ENCODE measurements at regions not wholly inside any gene's neighbourhood (a gene's known extent, or its start where the extent isn't known, plus 50 kb on each side); places are given as distances from the start of the nearest gene placed in this dataset.

- TF ChIP-seq EZH2phosphoT487 (IDR thresholded peaks at IDR 0.05; ENCODE audit: borderline replicate concordance, low read depth, low read length) (no peak), CTCF (conservative IDR thresholded peaks at IDR 0.05; ENCODE audit: low read length) (no peak)
- no peak overlapping the region for H2AFZ ChIP-seq (ENCODE audit: low read length)
- no peak for DNase-seq (ENCODE audit: low spot score)
- intact Hi-C loops (cut with micrococcal nuclease; ENCODE audit: unreplicated experiment) = no loop called here
- no peaks in the 10 kb centered on the region for H4K20me1 ChIP-seq (ENCODE audit: insufficient read depth, low read length)
- no peak overlapping the region for H3K4me2 ChIP-seq (ENCODE audit: low read length)
- H3K79me2 ChIP-seq (ENCODE audit: insufficient read depth, low read depth, low read length) = no peaks in the 10 kb centered on the region
- no peak overlapping the region for H3K4me3 ChIP-seq (ENCODE audit: low read depth, low read length, poor library complexity, severe bottlenecking)
- H3K9me3 ChIP-seq (ENCODE audit: low read length) = no peaks in the 10 kb centered on the region
- no peaks in the 10 kb centered on the region for H3K9me2 ChIP-seq (ENCODE audit: insufficient read depth, low read length)
- H3K4me1 ChIP-seq (ENCODE audit: insufficient read depth, low read length, poor library complexity, severe bottlenecking) = no peaks in the 10 kb centered on the region
- no TSS peak for BruUV-seq (replicated peaks)
- POLR2A ChIA-PET = interaction anchor here (0.7 kb wide), 1 partner anchor 13 kb away, joined by 3 read pairs; no protein-coding TSS in a partner anchor
- H3K27ac ChIP-seq (ENCODE audit: low read depth, low read length, poor library complexity, severe bottlenecking) = no peak overlapping the region
- no peaks in the 10 kb centered on the region for H3K36me3 ChIP-seq (ENCODE audit: insufficient read depth, low read length)
- CTCF ChIA-PET (ENCODE audit: unreplicated experiment) = no interaction called here
Measured at GRCh38 chr2:126750506-126750905, 94.5 kb downstream of the GYPC start.

DNA sequence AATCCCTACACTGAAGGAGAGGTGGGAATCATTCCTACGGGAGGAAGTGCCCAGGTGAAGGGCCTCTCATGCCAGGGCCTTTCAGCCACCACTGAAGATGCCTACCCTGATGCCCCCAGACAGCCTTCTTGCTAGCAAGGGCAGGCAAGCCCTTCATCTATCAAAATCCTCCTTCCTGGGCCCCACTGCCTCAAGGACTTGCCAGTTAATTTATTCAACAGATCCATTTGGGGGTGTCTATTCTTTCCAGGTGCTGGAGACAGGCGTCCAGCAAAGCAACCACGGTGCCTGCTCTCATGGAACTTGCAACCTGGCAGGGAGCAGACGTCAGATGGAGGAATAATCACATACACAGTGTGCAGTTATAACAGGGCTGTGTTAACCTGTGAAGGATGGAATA lies 95.5 kb downstream of the GYPC start:
- H3K9me2 ChIP-seq (ENCODE audit: insufficient read depth, low read length) = no peaks in the 10 kb centered on the region
- H3K36me3 ChIP-seq (ENCODE audit: insufficient read depth, low read length) = no peaks in the 10 kb centered on the region
- H2AFZ ChIP-seq (ENCODE audit: low read length) = no peak overlapping the region
- intact Hi-C loops (cut with micrococcal nuclease; ENCODE audit: unreplicated experiment) = no loop called here
- no peak overlapping the region for H3K27ac ChIP-seq (ENCODE audit: low read depth, low read length, poor library complexity, severe bottlenecking)
- H3K79me2 ChIP-seq (ENCODE audit: insufficient read depth, low read depth, low read length) = no peaks in the 10 kb centered on the region
- no peak for DNase-seq (ENCODE audit: low spot score)
- H3K9me3 ChIP-seq (ENCODE audit: low read length) = no peaks in the 10 kb centered on the region
- BruUV-seq (replicated peaks) = no TSS peak
- H3K4me1 ChIP-seq (ENCODE audit: insufficient read depth, low read length, poor library complexity, severe bottlenecking) = no peaks in the 10 kb centered on the region
- H4K20me1 ChIP-seq (ENCODE audit: insufficient read depth, low read length) = no peaks in the 10 kb centered on the region
- H3K4me2 ChIP-seq (ENCODE audit: low read length) = no peak overlapping the region
- ChIA-PET POLR2A (no interaction called here), CTCF (ENCODE audit: unreplicated experiment) (no interaction called here)
- TF ChIP-seq EZH2phosphoT487 (IDR thresholded peaks at IDR 0.05; ENCODE audit: borderline replicate concordance, low read depth, low read length) = no peak
- H3K4me3 ChIP-seq (ENCODE audit: low read depth, low read length, poor library complexity, severe bottlenecking) = no peak overlapping the region

GRCh38 chr2:126752876-126753275 lies 96.9 kb downstream of the GYPC start:
- intact Hi-C loops (cut with micrococcal nuclease; ENCODE audit: unreplicated experiment) = no loop called here
- ChIA-PET POLR2A (no interaction called here), CTCF (ENCODE audit: unreplicated experiment) (no interaction called here)
- H3K9me3 ChIP-seq (ENCODE audit: low read length) = no peaks in the 10 kb centered on the region
- no TSS peak for BruUV-seq (replicated peaks)
- H4K20me1 ChIP-seq (ENCODE audit: insufficient read depth, low read length) = no peaks in the 10 kb centered on the region
- no peak for DNase-seq (ENCODE audit: low spot score)
- H3K79me2 ChIP-seq (ENCODE audit: insufficient read depth, low read depth, low read length) = no peaks in the 10 kb centered on the region
- TF ChIP-seq EZH2phosphoT487 (IDR thresholded peaks at IDR 0.05; ENCODE audit: borderline replicate concordance, low read depth, low read length) (no peak), CTCF (conservative IDR thresholded peaks at IDR 0.05; ENCODE audit: low read length) (no peak)
- H2AFZ ChIP-seq (ENCODE audit: low read length) = no peak overlapping the region
- no peaks in the 10 kb centered on the region for H3K9me2 ChIP-seq (ENCODE audit: insufficient read depth, low read length)
- H3K4me1 ChIP-seq (ENCODE audit: insufficient read depth, low read length, poor library complexity, severe bottlenecking) = no peaks in the 10 kb centered on the region
- H3K4me3 ChIP-seq (ENCODE audit: low read depth, low read length, poor library complexity, severe bottlenecking) = no peak overlapping the region
- H3K4me2 ChIP-seq (ENCODE audit: low read length) = no peak overlapping the region
- no peak overlapping the region for H3K27ac ChIP-seq (ENCODE audit: low read depth, low read length, poor library complexity, severe bottlenecking)
- no peaks in the 10 kb centered on the region for H3K36me3 ChIP-seq (ENCODE audit: insufficient read depth, low read length)

Data from OCI-LY7 (cell line).